ENCODE measurements at regions not wholly inside any gene's neighbourhood (a gene's known extent, or its start where the extent isn't known, plus 50 kb on each side); places are given as distances from the start of the nearest gene placed in this dataset.

DNA sequence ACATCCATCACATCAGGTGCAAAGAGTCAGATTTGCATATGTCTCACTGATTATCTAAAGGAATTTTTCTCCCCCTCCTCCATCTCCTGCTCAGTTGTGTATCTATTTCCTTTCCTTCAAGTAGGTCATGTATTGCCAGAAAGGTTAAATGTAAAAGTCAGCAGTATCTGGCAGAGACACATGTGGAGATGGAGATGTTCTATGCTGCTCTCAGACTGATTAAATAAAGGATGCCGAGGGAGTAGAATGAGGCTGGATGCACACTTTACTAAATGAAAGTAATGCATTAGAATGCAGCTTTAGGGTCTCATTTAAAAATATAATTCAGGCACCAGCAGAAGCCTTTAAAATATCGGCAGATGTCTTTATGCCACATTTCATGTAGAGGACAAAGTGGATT is 555.3 kb downstream of the RNF144A start:
- no peak for TF ChIP-seq CTCF (IDR thresholded peaks at IDR 0.05)
- TF ChIP-seq POLR2A (IDR thresholded peaks at IDR 0.05): no peak
